Gastrocnemius medialis (tissue), 4 donors: ENCODE measurements at regions not wholly inside any gene's neighbourhood (a gene's known extent, or its start where the extent isn't known, plus 50 kb on each side); places are given as distances from the start of the nearest gene placed in this dataset.
A peak's percentile ranks its signal among the peaks of the same experiment; 100 is the strongest.

Source experiments
- ATAC-seq, 2 donors: fragments of 150-250 bp; one replicate each; pipeline ENCODE4 v1.9.1; 2016
- DNase-seq, 2 donors: peaks; one replicate each; pipeline ENCODE4 v3.0.0-alpha.2; 2019
- H3K27ac ChIP-seq, 4 donors: fragments of 200-600 bp; sonication (generic); 1 replicate in 1 of 4; 2 replicates in 3 of 4; pipeline ENCODE4 v1.5.1; 2016 to 2018; ENCODE audit warnings: mild to moderate bottlenecking in 2 of 4, moderate library complexity in 1 of 4
- H3K27me3 ChIP-seq, 3 donors: fragments of 200-600 bp; sonication (generic) in 2 of 3; 1 replicate in 1 of 3; 2 replicates in 2 of 3; pipeline versions ENCODE4 v1.5.1 to v1.6.0; 2016 to 2019; ENCODE audit warnings: mild to moderate bottlenecking in 1 of 3, moderate library complexity in 1 of 3
- H3K36me3 ChIP-seq, 2 donors: fragments of 200-600 bp; sonication (generic) in 1 of 2; one replicate each; pipeline ENCODE4 v1.5.1; 2017 to 2018
- H3K4me1 ChIP-seq, 2 donors: fragments of 200-600 bp; sonication (generic) in 1 of 2; one replicate each; pipeline ENCODE4 v1.5.1; 2016 to 2017; ENCODE audit warnings: mild to moderate bottlenecking in 2 of 2
- H3K4me3 ChIP-seq, 4 donors: fragments of 200-600 bp; sonication (generic) in 3 of 4; 1 replicate in 1 of 4; 2 replicates in 3 of 4; pipeline ENCODE4 v1.5.1; 2016 to 2019; ENCODE audit warnings: mild to moderate bottlenecking in 2 of 4
- H3K9me3 ChIP-seq, 3 donors: fragments of 200-600 bp; sonication (generic) in 2 of 3; 1 replicate in 1 of 3; 2 replicates in 2 of 3; pipeline ENCODE4 v1.5.1; 2016 to 2019
- POLR2A ChIP-seq, 2 donors: fragments of 450-650 bp; IDR thresholded peaks; one replicate each; pipeline ENCODE4 v1.6.1; 2017; ENCODE audit warnings: antibody characterized with exemption in 2 of 2, mild to moderate bottlenecking in 2 of 2, moderate library complexity in 2 of 2
- in situ Hi-C, 4 donors: fragments of 200-750 bp; cut with MboI; loops; one replicate each; pipeline versions ENCODE4 v1.15.0 to v1.8.0; 2017; ENCODE audit warnings: low sequenced_read_pairs in 4 of 4
- intact Hi-C: fragments of 100-400 bp; cut with DNase I; formaldehyde crosslinking; loops from one replicate; pipeline ENCODE4 v1.15.1; 2023; ENCODE audit warnings: low total_unique reads
- TF ChIP-seq, protein P1 (sequence below), 5 experiments: fragments of 450-650 bp in 3 of 5; fragments of 200-600 bp in 2 of 5; sonication (generic) in 2 of 5; IDR thresholded peaks in 4 of 5; conservative IDR thresholded peaks in 1 of 5; 1 replicate in 4 of 5; 2 replicates in 1 of 5; pipeline ENCODE4 v1.5.1; 2016 to 2019; ENCODE audit warnings: antibody characterized with exemption in 5 of 5, mild to moderate bottlenecking in 3 of 5, moderate library complexity in 3 of 5

DNA sequence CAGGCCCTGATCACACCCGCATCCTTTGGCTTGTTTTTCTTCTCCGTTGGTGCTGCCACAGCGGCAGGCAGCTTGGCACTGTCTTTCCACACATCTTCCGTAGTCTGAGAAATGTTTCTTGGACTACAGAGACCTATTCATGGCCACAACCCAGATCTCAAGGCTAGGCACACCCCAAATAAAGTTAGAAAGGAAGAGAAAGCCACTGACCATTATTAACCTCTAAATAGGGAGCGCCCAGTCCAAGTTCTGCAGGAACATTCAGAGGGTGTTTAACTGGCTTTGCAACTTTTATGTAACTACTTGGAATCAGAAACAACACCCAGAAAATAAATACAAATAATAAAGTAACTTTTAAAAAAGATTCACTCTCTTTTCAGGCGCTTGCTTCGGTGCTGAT lies 124.8 kb upstream of the NEDD9 start:
- in situ Hi-C loops, result no loop called here
- no peaks in the 10 kb centered on the region for H3K27me3 ChIP-seq
- TF ChIP-seq, protein P1, sequence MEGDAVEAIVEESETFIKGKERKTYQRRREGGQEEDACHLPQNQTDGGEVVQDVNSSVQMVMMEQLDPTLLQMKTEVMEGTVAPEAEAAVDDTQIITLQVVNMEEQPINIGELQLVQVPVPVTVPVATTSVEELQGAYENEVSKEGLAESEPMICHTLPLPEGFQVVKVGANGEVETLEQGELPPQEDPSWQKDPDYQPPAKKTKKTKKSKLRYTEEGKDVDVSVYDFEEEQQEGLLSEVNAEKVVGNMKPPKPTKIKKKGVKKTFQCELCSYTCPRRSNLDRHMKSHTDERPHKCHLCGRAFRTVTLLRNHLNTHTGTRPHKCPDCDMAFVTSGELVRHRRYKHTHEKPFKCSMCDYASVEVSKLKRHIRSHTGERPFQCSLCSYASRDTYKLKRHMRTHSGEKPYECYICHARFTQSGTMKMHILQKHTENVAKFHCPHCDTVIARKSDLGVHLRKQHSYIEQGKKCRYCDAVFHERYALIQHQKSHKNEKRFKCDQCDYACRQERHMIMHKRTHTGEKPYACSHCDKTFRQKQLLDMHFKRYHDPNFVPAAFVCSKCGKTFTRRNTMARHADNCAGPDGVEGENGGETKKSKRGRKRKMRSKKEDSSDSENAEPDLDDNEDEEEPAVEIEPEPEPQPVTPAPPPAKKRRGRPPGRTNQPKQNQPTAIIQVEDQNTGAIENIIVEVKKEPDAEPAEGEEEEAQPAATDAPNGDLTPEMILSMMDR (IDR thresholded peaks at IDR 0.05 in 4 of 5, conservative IDR thresholded peaks at IDR 0.05 in 1 of 5), result no peak
- no peak for TF ChIP-seq POLR2A (IDR thresholded peaks at IDR 0.05)
- DNase-seq, result no peak
- peak; percentile 43 to 53 for ATAC-seq
- H3K27ac ChIP-seq, result peak overlapping the region; percentile 70 to 84 (median 78)
- no peaks in the 10 kb centered on the region for H3K9me3 ChIP-seq
- intact Hi-C loops, result no loop called here
- H3K4me1 ChIP-seq, result peaks cover 11 to 16% of the 10 kb centered on the region in 2 donors
- H3K4me3 ChIP-seq, result no peak overlapping the region
- H3K36me3 ChIP-seq, result no peaks in the 10 kb centered on the region

DNA sequence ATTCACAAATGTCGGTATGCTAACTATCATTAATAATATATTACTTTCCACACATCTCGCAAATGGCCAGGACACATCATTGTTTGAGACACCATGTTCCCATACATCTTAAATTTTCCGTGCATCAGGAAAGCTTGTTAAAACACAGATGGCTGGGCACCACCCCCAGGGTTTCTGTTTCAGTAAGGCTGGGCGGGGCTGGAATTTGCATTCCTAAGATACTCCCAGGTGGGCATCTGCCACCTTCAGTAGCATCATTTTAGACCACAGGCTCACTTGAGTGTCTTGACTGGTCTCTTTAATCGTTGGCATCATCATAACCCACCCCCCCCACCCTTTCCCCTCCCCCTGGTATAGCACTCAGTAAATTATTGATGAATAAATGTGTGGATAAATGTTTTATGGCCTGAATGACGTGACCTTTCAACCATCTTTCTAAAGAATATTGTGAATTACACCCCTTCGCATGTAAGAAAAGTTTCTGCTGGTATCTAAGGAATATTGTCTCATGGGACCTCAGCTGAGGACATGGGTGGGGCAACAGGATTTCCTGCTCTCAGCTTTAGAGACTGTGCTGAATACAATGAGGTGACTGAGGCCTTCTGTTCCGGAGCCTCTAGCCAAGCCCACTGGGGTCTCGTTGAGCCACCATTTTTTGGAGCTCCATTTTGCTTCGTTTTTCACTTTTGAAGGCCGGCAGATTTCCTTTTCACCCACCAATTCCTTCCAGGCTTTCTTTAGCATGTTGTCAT lies 124.1 kb upstream of the NEDD9 start:
- Histone ChIP-seq H3K27me3 (no peaks in the 10 kb centered on the region), H3K4me3 (no peak overlapping the region), H3K9me3 (no peaks in the 10 kb centered on the region), H3K27ac (peak overlapping the region; percentile 70 to 84 (median 78)), H3K36me3 (no peaks in the 10 kb centered on the region), H3K4me1 (peaks cover 11 to 16% of the 10 kb centered on the region in 2 donors)
- TF ChIP-seq, protein P1 (IDR thresholded peaks at IDR 0.05 in 4 of 5, conservative IDR thresholded peaks at IDR 0.05 in 1 of 5), result no peak
- no peak for TF ChIP-seq POLR2A (IDR thresholded peaks at IDR 0.05)
- ATAC-seq (peak; percentile 59 to 68), DNase-seq (no peak)
- in situ Hi-C loops, result no loop called here
- intact Hi-C loops, result no loop called here

DNA sequence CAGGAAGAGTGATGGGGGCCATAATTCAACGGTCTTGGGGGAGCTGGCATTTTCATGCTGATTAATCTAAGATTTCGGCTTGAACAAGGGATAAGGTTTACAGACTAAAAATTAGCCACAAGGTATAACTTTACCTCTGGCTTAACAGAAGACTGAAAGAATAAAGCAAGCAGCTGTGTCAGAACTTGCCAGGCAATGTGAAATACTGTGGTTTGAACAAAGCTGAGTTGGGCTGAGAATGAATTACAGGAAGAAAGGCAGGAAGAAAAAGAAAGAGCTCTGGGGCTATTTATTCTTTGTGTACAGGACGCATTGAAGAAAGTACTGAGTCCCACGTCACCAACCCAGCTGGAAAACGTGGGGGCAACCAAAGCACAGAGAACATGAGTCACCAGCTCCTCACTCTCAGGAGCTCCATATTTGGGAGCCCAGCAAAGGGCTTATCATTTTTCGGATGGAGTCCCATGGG lies 121.5 kb upstream of the NEDD9 start:
- H3K9me3 ChIP-seq, result no peaks in the 10 kb centered on the region
- H3K4me1 ChIP-seq, result peaks cover 9 to 14% of the 10 kb centered on the region in 2 donors
- intact Hi-C loops, result loop anchor here (5.0 kb wide), 1 partner anchor 122 kb away; the partner anchor contains the start of gene NEDD9
- peak; percentile 35 to 62 for TF ChIP-seq POLR2A (IDR thresholded peaks at IDR 0.05)
- TF ChIP-seq, protein P1 (IDR thresholded peaks at IDR 0.05 in 4 of 5, conservative IDR thresholded peaks at IDR 0.05 in 1 of 5), result no peak
- peak; percentile 24 to 54 for DNase-seq
- H3K4me3 ChIP-seq, result no peak overlapping the region
- ATAC-seq, result peak; percentile 72 to 81
- H3K27me3 ChIP-seq, result no peaks in the 10 kb centered on the region
- in situ Hi-C loops, result no loop called here
- H3K27ac ChIP-seq, result peak overlapping the region; percentile 74 to 84 (median 78)
- no peaks in the 10 kb centered on the region for H3K36me3 ChIP-seq

DNA sequence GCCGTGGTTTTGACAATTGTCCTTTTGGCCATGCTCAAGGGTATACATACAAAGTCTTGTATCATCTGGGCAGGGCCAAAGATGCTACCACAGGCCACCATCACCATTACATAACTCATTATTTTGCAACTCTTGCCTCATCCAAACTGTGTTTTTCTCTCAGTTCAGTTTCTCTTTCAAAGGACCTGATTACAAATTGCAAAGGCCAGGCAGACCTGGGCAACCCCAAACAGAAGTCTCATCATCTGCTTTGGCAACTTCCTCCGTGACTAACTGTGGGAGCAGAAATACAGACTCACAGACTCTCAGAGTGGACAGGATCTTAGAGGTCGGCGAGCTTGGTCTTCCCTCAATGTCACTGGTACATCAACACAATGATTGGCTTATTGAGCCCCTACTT lies 117.8 kb upstream of the NEDD9 start:
- peak in 1 of 2 donors; percentile 40 for ATAC-seq
- Histone ChIP-seq H3K27ac (no peak overlapping the region), H3K9me3 (no peaks in the 10 kb centered on the region), H3K4me3 (no peak overlapping the region), H3K4me1 (peaks cover 3 to 6% of the 10 kb centered on the region in 2 donors), H3K27me3 (no peaks in the 10 kb centered on the region), H3K36me3 (no peaks in the 10 kb centered on the region)
- intact Hi-C loops, result loop anchor here (5.0 kb wide), 1 partner anchor 118 kb away; the partner anchor contains the start of gene NEDD9
- in situ Hi-C loops, result no loop called here
- DNase-seq, result peak in 1 of 2 donors; percentile 37
- TF ChIP-seq, protein P1 (IDR thresholded peaks at IDR 0.05 in 4 of 5, conservative IDR thresholded peaks at IDR 0.05 in 1 of 5), result no peak
- TF ChIP-seq POLR2A (IDR thresholded peaks at IDR 0.05), result no peak
